Transverse colon (tissue), 4 donors: ENCODE measurements at regions not wholly inside any gene's neighbourhood (a gene's known extent, or its start where the extent isn't known, plus 50 kb on each side); places are given as distances from the start of the nearest gene placed in this dataset.
"Not testable (repeated sequence)": the region's sequence is repeated elsewhere in the genome, so short reads cannot be mapped to it uniquely, and the experiment has no call there.

Source experiments
- DNase-seq: peaks from one replicate; pipeline ENCODE4 v3.0.0-alpha.2; 2019
- H3K27ac ChIP-seq, 4 donors: fragments of 200-600 bp; sonication (generic); 2 replicates each; pipeline ENCODE4 v1.5.1; 2016 to 2018; ENCODE audit warnings: inconsistent platforms in 4 of 4
- H3K27me3 ChIP-seq: fragments of 200-600 bp; sonication (generic); 2 replicates; pipeline ENCODE4 v1.5.1; 2017; ENCODE audit warnings: inconsistent platforms
- H3K36me3 ChIP-seq, 4 donors: fragments of 200-600 bp; sonication (generic); 2 replicates each; pipeline ENCODE4 v1.5.1; 2017 to 2019; ENCODE audit warnings: inconsistent platforms in 4 of 4
- H3K4me1 ChIP-seq, 4 donors: fragments of 200-600 bp; sonication (generic); 2 replicates each; pipeline ENCODE4 v1.5.1; 2017 to 2020; ENCODE audit warnings: inconsistent platforms in 4 of 4
- H3K4me3 ChIP-seq, 4 donors: fragments of 200-600 bp; sonication (generic); 1 replicate in 1 of 4; 2 replicates in 3 of 4; pipeline versions ENCODE4 v1.5.1 to v1.6.1; 2017 to 2019; ENCODE audit warnings: inconsistent platforms in 4 of 4
- H3K9me3 ChIP-seq, 2 donors: fragments of 200-600 bp; sonication (generic); 2 replicates each; pipeline ENCODE4 v1.5.1; 2017 to 2019; ENCODE audit warnings: inconsistent platforms in 2 of 2
- EP300 ChIP-seq: sonication (generic); formaldehyde crosslinking; IDR thresholded peaks from one replicate; pipeline ENCODE4 v1.6.1; 2017; ENCODE audit warnings: antibody characterized with exemption, low read depth
- POLR2A ChIP-seq: fragments of 450-650 bp; IDR thresholded peaks from one replicate; pipeline ENCODE4 v1.6.1; 2016; ENCODE audit warnings: antibody characterized with exemption, mild to moderate bottlenecking, moderate library complexity
- POLR2AphosphoS5 ChIP-seq, 3 donors: sonication (generic); formaldehyde crosslinking; IDR thresholded peaks; one replicate each; pipeline ENCODE4 v1.6.1; 2016; ENCODE audit warnings: antibody characterized with exemption in 3 of 3
- WGBS, 2 donors: methylation state at CpG; one replicate each; pipeline ENCODE4 v1.1.5; 2018; ENCODE audit warnings: low coverage in 1 of 2; 5-methylcytosine and 5-hydroxymethylcytosine counted together
- in situ Hi-C, 4 donors: fragments of 200-750 bp; cut with MboI; loops; one replicate each; pipeline versions ENCODE4 v1.15.0 to v1.15.1; 2017; ENCODE audit warnings: low sequenced_read_pairs in 3 of 4, low pct_ligation_motif_present in 1 of 4, low pct_unique_long_range_greater_than_20kb in 1 of 4
- intact Hi-C: fragments of 100-400 bp; cut with DNase I; formaldehyde crosslinking; loops from one replicate; pipeline ENCODE4 v1.15.1; 2023; ENCODE audit warnings: low total_unique reads
- TF ChIP-seq, protein P1 (sequence below), 5 experiments: fragments of 200-600 bp in 3 of 5; fragments of 450-650 bp in 2 of 5; sonication (generic) in 3 of 5; IDR thresholded peaks; 1 replicate in 2 of 5; 2 replicates in 3 of 5; pipeline ENCODE4 v1.5.1; 2016 to 2017; ENCODE audit warnings: antibody characterized with exemption in 5 of 5, inconsistent platforms in 3 of 5, mild to moderate bottlenecking in 2 of 5, moderate library complexity in 1 of 5

DNA sequence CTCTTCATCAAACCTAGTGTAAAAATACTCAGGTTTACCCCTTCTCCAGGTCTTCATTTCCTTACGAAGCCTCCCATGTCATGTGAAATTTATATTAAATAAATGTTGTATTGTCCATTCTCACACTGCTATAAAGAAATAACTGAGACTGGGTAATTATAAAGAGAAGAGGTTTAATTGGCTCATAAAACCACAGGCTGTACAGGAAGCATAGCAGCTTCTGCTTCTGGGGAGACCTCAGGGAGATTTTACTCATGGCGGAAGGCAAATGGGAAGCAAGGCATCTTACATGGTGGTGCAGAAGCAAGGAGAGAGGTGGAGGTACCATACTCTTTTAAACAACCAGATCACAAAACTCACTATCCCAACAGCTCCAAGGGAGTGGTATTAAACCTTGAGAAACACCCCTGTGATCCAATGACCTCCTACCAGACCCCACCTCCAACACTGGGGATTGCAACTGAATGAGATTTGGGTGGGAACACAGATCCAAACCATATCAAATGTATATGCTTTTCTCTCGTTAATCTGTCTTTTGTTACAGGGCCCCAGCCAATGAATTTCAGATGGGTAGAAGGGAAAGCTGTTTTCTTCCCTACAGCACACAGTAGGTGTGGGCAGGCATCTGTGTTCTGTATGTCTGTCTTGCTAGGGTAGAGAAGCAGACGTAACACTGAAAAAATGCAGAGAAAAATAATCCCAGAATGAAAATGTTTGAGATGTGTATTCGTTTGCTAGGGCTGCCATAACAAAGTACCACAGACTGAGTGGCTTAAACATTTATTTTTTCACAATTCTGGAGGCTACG is 88.0 kb upstream of the BTN3A2 start:
- in situ Hi-C loops = loop anchor here in 1 of 4 donors (25.0 kb wide), 1 partner anchor 885 kb away; no protein-coding TSS in a partner anchor

DNA sequence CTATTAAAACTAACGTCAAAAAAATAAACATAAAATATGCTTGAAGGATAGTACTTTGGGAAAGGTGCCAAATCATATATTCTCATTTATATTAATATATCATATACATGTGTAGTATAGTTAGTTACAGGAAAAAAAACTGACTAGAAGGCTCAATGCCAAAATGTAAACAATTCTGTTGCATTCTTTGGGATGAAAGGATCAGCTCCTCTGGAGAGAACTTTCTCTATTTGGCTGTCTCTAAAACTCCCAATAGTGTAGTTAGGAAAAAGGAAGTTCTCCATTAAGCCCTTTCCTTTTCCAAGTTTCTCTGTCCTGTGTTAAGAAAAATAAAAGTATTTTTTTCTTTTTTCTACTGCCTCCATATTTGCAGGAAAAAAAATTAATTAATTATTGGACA is 86.5 kb upstream of the BTN3A2 start:
- in situ Hi-C loops = loop anchor here in 1 of 4 donors (25.0 kb wide), 1 partner anchor 884 kb away; no protein-coding TSS in a partner anchor
- intact Hi-C loops = loop anchor here (10.0 kb wide), 1 partner anchor 74 kb away; a partner anchor contains a TSS
- TF ChIP-seq EP300 = no peak
- no peak for TF ChIP-seq POLR2AphosphoS5 (IDR thresholded peaks at IDR 0.05)
- TF ChIP-seq, protein P1, sequence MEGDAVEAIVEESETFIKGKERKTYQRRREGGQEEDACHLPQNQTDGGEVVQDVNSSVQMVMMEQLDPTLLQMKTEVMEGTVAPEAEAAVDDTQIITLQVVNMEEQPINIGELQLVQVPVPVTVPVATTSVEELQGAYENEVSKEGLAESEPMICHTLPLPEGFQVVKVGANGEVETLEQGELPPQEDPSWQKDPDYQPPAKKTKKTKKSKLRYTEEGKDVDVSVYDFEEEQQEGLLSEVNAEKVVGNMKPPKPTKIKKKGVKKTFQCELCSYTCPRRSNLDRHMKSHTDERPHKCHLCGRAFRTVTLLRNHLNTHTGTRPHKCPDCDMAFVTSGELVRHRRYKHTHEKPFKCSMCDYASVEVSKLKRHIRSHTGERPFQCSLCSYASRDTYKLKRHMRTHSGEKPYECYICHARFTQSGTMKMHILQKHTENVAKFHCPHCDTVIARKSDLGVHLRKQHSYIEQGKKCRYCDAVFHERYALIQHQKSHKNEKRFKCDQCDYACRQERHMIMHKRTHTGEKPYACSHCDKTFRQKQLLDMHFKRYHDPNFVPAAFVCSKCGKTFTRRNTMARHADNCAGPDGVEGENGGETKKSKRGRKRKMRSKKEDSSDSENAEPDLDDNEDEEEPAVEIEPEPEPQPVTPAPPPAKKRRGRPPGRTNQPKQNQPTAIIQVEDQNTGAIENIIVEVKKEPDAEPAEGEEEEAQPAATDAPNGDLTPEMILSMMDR (IDR thresholded peaks at IDR 0.05) = no peak
- no peak for TF ChIP-seq POLR2A
- H3K4me1 ChIP-seq = peaks cover 0 to 19% (median under 1%) of the 10 kb centered on the region in 4 donors
- no peaks in the 10 kb centered on the region for H3K27me3 ChIP-seq
- H3K36me3 ChIP-seq = no peaks in the 10 kb centered on the region
- H3K27ac ChIP-seq = no peak overlapping the region
- no peak overlapping the region for H3K4me3 ChIP-seq
- 38 to 73% methylated on average over 1 of the region's 1 CpG for WGBS, 2 donors
- no peaks in the 10 kb centered on the region for H3K9me3 ChIP-seq
- DNase-seq = no peak

More for the DNA sequence above, 88.0 kb upstream of the BTN3A2 start:
- intact Hi-C loops = loop anchor here (10.0 kb wide), 1 partner anchor 72 kb away; a partner anchor contains a TSS
- no peak for DNase-seq
- 84 to 86% methylated on average over 6 of the region's 6 CpGs for WGBS, 2 donors
- Histone ChIP-seq H3K27me3 (no peaks in the 10 kb centered on the region), H3K36me3 (no peaks in the 10 kb centered on the region), H3K27ac (no peak overlapping the region), H3K4me1 (peaks cover 0 to 14% (median 5%) of the 10 kb centered on the region in 4 donors), H3K9me3 (no peaks in the 10 kb centered on the region), H3K4me3 (no peak overlapping the region)
- TF ChIP-seq, protein P1 (IDR thresholded peaks at IDR 0.05) = no peak
- TF ChIP-seq POLR2A (no peak), POLR2AphosphoS5 (IDR thresholded peaks at IDR 0.05) (no peak), EP300 (no peak)

DNA sequence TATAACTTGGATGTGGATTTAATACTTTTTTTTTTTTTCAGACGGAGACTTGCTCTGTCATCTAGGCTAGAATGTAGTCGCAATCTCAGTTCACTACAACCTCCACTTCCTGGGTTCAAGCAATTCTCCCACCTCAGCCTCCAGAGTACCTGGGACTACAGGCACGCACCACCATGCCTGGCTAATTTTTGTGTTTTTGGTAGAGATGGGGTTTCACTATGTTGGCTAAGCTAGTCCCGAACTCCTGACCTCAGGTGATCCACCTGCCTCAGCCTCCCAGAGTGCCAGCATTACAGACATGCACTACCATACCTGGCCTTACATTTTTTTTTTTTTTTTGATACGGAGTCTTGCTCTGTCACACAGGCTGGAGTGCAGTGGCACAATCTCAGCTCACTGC is 85.6 kb upstream of the BTN3A2 start:
- not testable (repeated sequence) for H3K27ac ChIP-seq, H3K27me3 ChIP-seq, H3K9me3 ChIP-seq, DNase-seq, H3K4me3 ChIP-seq, H3K36me3 ChIP-seq
- WGBS, 2 donors = 91 to 97% methylated on average over 3 to 5 of the region's 5 CpGs
- intact Hi-C loops (loop anchor here (10.0 kb wide), 1 partner anchor 75 kb away; a partner anchor contains a TSS), in situ Hi-C loops (loop anchor here in 1 of 4 donors (25.0 kb wide), 1 partner anchor 883 kb away; no protein-coding TSS in a partner anchor)
- H3K4me1 ChIP-seq = peaks cover 0 to 26% (median 5%) of the 10 kb centered on the region in 4 donors

DNA sequence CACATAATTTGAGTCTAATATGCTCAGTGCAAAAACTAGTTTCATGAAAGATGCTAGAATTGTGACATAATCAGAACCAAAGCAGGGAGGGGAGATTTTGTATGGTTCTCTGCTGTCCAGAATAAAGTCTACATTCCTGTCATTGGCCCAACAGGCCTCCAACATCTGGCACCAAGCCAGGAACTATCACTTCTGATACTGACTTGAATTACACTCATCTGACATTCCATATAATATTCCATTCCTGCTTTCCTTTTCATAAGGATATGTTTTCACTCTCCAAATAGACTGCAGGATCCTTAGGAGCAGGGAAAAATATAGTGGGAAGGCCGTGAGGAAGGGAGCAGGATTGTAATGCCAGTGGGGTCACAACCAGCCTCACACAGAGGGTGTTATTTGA is 84.6 kb upstream of the BTN3A2 start:
- in situ Hi-C loops = loop anchor here in 1 of 4 donors (25.0 kb wide), 1 partner anchor 882 kb away; no protein-coding TSS in a partner anchor
- no peaks in the 10 kb centered on the region for H3K27me3 ChIP-seq

More for the DNA sequence above, 84.6 kb upstream of the BTN3A2 start:
- Histone ChIP-seq H3K36me3 (no peaks in the 10 kb centered on the region), H3K27ac (no peak overlapping the region), H3K4me1 (peaks cover 0 to 26% (median 6%) of the 10 kb centered on the region in 4 donors), H3K9me3 (no peaks in the 10 kb centered on the region), H3K4me3 (no peak overlapping the region)
- TF ChIP-seq EP300 (no peak), POLR2A (no peak), POLR2AphosphoS5 (IDR thresholded peaks at IDR 0.05) (no peak)
- TF ChIP-seq, protein P1 (IDR thresholded peaks at IDR 0.05) = no peak
- DNase-seq = no peak
- 86 to 88% methylated on average over 1 of the region's 1 CpG for WGBS, 2 donors
- intact Hi-C loops = loop anchor here (5.0 kb wide), 1 partner anchor 43 kb away; no protein-coding TSS in a partner anchor
